ENCODE measurements at regions not wholly inside any gene's neighbourhood (a gene's known extent, or its start where the extent isn't known, plus 50 kb on each side); places are given as distances from the start of the nearest gene placed in this dataset.

DNA sequence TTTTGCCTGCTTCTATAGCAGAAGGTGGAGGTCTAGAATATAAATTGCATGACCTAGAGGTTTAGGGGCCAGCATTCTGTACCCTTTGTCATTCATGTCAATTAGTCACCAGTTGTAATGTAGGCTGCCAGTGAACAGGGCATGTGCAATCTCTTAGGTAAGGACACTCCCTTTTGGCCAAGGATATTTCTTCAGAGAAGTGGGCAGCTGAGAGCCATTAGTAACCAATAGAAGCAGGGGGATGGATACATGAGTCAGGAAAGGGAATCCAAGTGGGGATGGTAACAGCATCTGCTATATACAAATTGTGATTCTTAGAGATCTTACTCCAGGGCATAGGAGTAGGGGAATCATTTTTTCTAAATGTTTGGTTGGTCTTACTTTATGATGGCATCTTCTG lies 494.2 kb upstream of the JAG1 start:
- Histone ChIP-seq H3F3A (ENCODE audit: insufficient read depth, low read length) (no peaks in the 10 kb centered on the region), H3K79me2 (ENCODE audit: low read length) (no peaks in the 10 kb centered on the region), H3K4me3 (ENCODE audit: low read length) (no peak overlapping the region), H3K4me2 (ENCODE audit: low read depth, low read length) (no peak overlapping the region), H2AFZ (ENCODE audit: low read length) (no peak overlapping the region), H3K4me1 (ENCODE audit: low read length) (no peaks in the 10 kb centered on the region), H3K9me2 (replicated peaks; ENCODE audit: insufficient read depth, low read length) (no peaks in the 10 kb centered on the region), H4K20me1 (ENCODE audit: insufficient read depth, low read length) (no peaks in the 10 kb centered on the region), H3K9me3 (replicated peaks; ENCODE audit: insufficient read depth, low read length) (no peaks in the 10 kb centered on the region), H3K27me3 (replicated peaks; ENCODE audit: insufficient read depth, low read length) (no peaks in the 10 kb centered on the region), H3K36me3 (replicated peaks; ENCODE audit: insufficient read depth, low read length) (no peaks in the 10 kb centered on the region), H3K27ac (ENCODE audit: low read length) (no peak overlapping the region), H3K9ac (ENCODE audit: low read length) (no peak overlapping the region)
- no peak for TF ChIP-seq EZH2 (optimal IDR thresholded peaks at IDR 0.05; ENCODE audit: low read depth, low read length)
- TF ChIP-seq, protein P1, sequence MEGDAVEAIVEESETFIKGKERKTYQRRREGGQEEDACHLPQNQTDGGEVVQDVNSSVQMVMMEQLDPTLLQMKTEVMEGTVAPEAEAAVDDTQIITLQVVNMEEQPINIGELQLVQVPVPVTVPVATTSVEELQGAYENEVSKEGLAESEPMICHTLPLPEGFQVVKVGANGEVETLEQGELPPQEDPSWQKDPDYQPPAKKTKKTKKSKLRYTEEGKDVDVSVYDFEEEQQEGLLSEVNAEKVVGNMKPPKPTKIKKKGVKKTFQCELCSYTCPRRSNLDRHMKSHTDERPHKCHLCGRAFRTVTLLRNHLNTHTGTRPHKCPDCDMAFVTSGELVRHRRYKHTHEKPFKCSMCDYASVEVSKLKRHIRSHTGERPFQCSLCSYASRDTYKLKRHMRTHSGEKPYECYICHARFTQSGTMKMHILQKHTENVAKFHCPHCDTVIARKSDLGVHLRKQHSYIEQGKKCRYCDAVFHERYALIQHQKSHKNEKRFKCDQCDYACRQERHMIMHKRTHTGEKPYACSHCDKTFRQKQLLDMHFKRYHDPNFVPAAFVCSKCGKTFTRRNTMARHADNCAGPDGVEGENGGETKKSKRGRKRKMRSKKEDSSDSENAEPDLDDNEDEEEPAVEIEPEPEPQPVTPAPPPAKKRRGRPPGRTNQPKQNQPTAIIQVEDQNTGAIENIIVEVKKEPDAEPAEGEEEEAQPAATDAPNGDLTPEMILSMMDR (IDR thresholded peaks at IDR 0.05; ENCODE audit: low read length), result no peak
- TF ChIP-seq EZH2phosphoT487 (IDR thresholded peaks at IDR 0.05; ENCODE audit: low read length), result no peak
- no peak for DNase-seq

DNA sequence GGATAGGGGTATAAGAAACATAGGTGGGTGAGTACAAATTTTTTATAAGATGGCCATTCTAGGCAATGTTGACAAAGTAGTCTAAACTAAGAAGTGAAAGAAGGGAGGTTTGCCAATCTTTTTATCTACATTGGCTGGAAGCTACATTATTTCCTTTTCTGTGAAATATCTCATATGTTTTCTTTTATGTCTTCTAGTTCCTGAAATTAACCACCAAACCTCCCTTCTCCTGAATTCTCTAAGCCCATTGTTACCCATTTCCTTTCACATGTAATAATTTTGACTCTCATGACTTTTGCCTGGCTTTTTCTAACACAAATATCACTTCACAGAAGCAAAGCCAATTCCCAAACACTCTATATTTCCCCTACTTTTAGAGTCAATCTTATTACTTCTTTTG lies 496.2 kb upstream of the JAG1 start:
- TF ChIP-seq EZH2 (optimal IDR thresholded peaks at IDR 0.05; ENCODE audit: low read depth, low read length), result no peak
- TF ChIP-seq, protein P1 (IDR thresholded peaks at IDR 0.05; ENCODE audit: low read length), result no peak
- no peak for TF ChIP-seq EZH2phosphoT487 (IDR thresholded peaks at IDR 0.05; ENCODE audit: low read length)
- Histone ChIP-seq H2AFZ (ENCODE audit: low read length) (no peak overlapping the region), H3K9me3 (replicated peaks; ENCODE audit: insufficient read depth, low read length) (no peaks in the 10 kb centered on the region), H3K4me2 (ENCODE audit: low read depth, low read length) (no peak overlapping the region), H3F3A (ENCODE audit: insufficient read depth, low read length) (no peaks in the 10 kb centered on the region), H3K4me1 (ENCODE audit: low read length) (no peaks in the 10 kb centered on the region), H3K9me2 (replicated peaks; ENCODE audit: insufficient read depth, low read length) (no peaks in the 10 kb centered on the region), H3K27me3 (replicated peaks; ENCODE audit: insufficient read depth, low read length) (no peaks in the 10 kb centered on the region), H3K36me3 (replicated peaks; ENCODE audit: insufficient read depth, low read length) (no peaks in the 10 kb centered on the region), H3K79me2 (ENCODE audit: low read length) (no peaks in the 10 kb centered on the region), H3K4me3 (ENCODE audit: low read length) (no peak overlapping the region), H3K27ac (ENCODE audit: low read length) (no peak overlapping the region), H4K20me1 (ENCODE audit: insufficient read depth, low read length) (no peaks in the 10 kb centered on the region), H3K9ac (ENCODE audit: low read length) (no peak overlapping the region)
- DNase-seq, result no peak

DNA sequence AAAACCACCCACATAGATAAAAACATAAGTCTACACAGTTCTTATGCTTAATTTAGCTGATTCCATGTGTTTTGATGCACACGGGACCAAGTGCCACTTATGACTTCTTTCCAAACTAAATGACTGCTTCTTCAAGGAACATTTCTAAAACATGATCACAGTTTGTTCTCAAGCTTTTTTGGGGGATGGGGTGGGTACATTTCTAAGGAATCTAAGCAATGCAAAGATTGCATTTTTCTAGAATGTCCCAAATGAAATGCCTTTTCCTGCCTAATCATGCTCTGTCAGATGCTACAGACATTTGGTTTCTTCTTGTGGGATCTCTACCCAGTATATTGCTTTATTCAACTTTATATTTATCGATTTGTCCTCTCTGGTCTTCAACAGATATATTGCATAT lies 496.8 kb upstream of the JAG1 start:
- Histone ChIP-seq H3K9me3 (replicated peaks; ENCODE audit: insufficient read depth, low read length) (no peaks in the 10 kb centered on the region), H3K4me3 (ENCODE audit: low read length) (no peak overlapping the region), H3K79me2 (ENCODE audit: low read length) (no peaks in the 10 kb centered on the region), H3K27ac (ENCODE audit: low read length) (no peak overlapping the region), H3K9me2 (replicated peaks; ENCODE audit: insufficient read depth, low read length) (no peaks in the 10 kb centered on the region), H3K4me2 (ENCODE audit: low read depth, low read length) (no peak overlapping the region), H3K36me3 (replicated peaks; ENCODE audit: insufficient read depth, low read length) (no peaks in the 10 kb centered on the region), H2AFZ (ENCODE audit: low read length) (no peak overlapping the region), H3K27me3 (replicated peaks; ENCODE audit: insufficient read depth, low read length) (no peaks in the 10 kb centered on the region), H4K20me1 (ENCODE audit: insufficient read depth, low read length) (no peaks in the 10 kb centered on the region), H3K4me1 (ENCODE audit: low read length) (no peaks in the 10 kb centered on the region), H3K9ac (ENCODE audit: low read length) (no peak overlapping the region), H3F3A (ENCODE audit: insufficient read depth, low read length) (no peaks in the 10 kb centered on the region)
- no peak for DNase-seq
- TF ChIP-seq, protein P1 (IDR thresholded peaks at IDR 0.05; ENCODE audit: low read length), result no peak
- TF ChIP-seq EZH2phosphoT487 (IDR thresholded peaks at IDR 0.05; ENCODE audit: low read length), result no peak
- TF ChIP-seq EZH2 (optimal IDR thresholded peaks at IDR 0.05; ENCODE audit: low read depth, low read length), result no peak
